ENCODE measurements at regions not wholly inside any gene's neighbourhood (a gene's known extent, or its start where the extent isn't known, plus 50 kb on each side); places are given as distances from the start of the nearest gene placed in this dataset.
A peak's percentile ranks its signal among the peaks of the same experiment; 100 is the strongest.

DNA sequence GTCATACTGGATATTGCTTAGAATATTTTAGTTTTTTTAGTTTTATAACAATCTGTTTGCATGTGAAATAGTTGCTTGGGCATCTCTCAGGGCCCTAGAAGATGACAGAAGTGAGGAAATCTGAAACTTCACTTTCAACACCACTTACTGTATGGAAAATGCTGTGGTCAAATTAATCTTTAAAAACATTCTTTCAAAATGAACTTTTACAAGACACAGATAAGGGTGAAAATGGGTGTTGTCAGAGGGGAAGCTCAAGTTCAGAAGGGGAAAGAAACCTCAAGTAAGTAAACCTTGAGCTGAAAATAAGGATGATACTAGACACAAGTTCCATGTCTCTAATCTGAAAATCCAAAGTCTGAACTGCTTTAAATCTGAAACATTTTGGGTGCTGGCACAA is 1840.1 kb upstream of the RAG2 start:
- Histone ChIP-seq H3K79me2 (replicated peaks; ENCODE audit: insufficient read depth, low read length) (no peaks in the 10 kb centered on the region), H3K4me2 (ENCODE audit: low read length) (no peak overlapping the region), H3K4me3 (ENCODE audit: low read length) (no peak overlapping the region), H2AFZ (ENCODE audit: low read depth, low read length) (no peak overlapping the region), H3K9ac (ENCODE audit: low read length) (no peak overlapping the region), H3K36me3 (ENCODE audit: insufficient read depth, low read length) (no peaks in the 10 kb centered on the region), H3K9me3 (ENCODE audit: low read length) (no peaks in the 10 kb centered on the region), H3F3A (ENCODE audit: insufficient read depth, low read length, poor library complexity, severe bottlenecking) (no peaks in the 10 kb centered on the region), H3K27ac (ENCODE audit: low read length) (no peak overlapping the region), H3K27me3 (ENCODE audit: insufficient read depth, low read depth, low read length) (no peaks in the 10 kb centered on the region), H4K20me1 (ENCODE audit: insufficient read depth) (no peaks in the 10 kb centered on the region), H3K9me2 (ENCODE audit: insufficient read depth, low read length) (no peaks in the 10 kb centered on the region)
- TF ChIP-seq EP300 (conservative IDR thresholded peaks at IDR 0.05; ENCODE audit: poor library complexity, severe bottlenecking) (no peak), MXI1 (conservative IDR thresholded peaks at IDR 0.05; ENCODE audit: poor library complexity, severe bottlenecking) (no peak), EZH2 (IDR thresholded peaks at IDR 0.05; ENCODE audit: borderline replicate concordance, insufficient read depth, low read length, poor library complexity, severe bottlenecking) (no peak), TAF1 (IDR thresholded peaks at IDR 0.05; ENCODE audit: low read depth) (no peak), RAD21 (conservative IDR thresholded peaks at IDR 0.05) (no peak), POLR2AphosphoS5 (IDR thresholded peaks at IDR 0.05) (no peak), SMC3 (conservative IDR thresholded peaks at IDR 0.05; ENCODE audit: poor library complexity) (no peak)
- TF ChIP-seq, protein P1, sequence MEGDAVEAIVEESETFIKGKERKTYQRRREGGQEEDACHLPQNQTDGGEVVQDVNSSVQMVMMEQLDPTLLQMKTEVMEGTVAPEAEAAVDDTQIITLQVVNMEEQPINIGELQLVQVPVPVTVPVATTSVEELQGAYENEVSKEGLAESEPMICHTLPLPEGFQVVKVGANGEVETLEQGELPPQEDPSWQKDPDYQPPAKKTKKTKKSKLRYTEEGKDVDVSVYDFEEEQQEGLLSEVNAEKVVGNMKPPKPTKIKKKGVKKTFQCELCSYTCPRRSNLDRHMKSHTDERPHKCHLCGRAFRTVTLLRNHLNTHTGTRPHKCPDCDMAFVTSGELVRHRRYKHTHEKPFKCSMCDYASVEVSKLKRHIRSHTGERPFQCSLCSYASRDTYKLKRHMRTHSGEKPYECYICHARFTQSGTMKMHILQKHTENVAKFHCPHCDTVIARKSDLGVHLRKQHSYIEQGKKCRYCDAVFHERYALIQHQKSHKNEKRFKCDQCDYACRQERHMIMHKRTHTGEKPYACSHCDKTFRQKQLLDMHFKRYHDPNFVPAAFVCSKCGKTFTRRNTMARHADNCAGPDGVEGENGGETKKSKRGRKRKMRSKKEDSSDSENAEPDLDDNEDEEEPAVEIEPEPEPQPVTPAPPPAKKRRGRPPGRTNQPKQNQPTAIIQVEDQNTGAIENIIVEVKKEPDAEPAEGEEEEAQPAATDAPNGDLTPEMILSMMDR (IDR thresholded peaks at IDR 0.05; ENCODE audit: poor library complexity, severe bottlenecking), result no peak
- TF ChIP-seq, protein P2, sequence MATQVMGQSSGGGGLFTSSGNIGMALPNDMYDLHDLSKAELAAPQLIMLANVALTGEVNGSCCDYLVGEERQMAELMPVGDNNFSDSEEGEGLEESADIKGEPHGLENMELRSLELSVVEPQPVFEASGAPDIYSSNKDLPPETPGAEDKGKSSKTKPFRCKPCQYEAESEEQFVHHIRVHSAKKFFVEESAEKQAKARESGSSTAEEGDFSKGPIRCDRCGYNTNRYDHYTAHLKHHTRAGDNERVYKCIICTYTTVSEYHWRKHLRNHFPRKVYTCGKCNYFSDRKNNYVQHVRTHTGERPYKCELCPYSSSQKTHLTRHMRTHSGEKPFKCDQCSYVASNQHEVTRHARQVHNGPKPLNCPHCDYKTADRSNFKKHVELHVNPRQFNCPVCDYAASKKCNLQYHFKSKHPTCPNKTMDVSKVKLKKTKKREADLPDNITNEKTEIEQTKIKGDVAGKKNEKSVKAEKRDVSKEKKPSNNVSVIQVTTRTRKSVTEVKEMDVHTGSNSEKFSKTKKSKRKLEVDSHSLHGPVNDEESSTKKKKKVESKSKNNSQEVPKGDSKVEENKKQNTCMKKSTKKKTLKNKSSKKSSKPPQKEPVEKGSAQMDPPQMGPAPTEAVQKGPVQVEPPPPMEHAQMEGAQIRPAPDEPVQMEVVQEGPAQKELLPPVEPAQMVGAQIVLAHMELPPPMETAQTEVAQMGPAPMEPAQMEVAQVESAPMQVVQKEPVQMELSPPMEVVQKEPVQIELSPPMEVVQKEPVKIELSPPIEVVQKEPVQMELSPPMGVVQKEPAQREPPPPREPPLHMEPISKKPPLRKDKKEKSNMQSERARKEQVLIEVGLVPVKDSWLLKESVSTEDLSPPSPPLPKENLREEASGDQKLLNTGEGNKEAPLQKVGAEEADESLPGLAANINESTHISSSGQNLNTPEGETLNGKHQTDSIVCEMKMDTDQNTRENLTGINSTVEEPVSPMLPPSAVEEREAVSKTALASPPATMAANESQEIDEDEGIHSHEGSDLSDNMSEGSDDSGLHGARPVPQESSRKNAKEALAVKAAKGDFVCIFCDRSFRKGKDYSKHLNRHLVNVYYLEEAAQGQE (IDR thresholded peaks at IDR 0.05; ENCODE audit: borderline replicate concordance), result no peak

DNA sequence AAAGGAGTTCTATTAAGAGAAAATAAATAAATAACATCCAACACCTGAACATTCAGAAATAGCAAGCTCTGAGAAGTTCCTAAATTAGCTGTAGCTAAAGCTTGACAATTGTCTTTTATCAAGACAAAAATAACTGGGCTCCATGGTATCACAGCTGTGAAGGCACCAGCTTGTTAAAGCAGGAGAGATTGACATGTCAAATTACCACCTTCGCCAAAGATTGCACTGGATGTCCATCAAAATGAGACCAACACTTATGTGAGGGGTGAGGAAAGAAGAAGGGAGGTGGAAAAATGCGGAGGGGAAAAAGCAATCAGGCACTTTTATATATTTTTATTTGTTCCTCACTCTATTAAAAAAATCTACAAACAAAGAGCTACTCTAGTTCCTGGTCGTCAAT is 1827.5 kb upstream of the RAG2 start:
- H3K4me3 ChIP-seq (ENCODE audit: low read length), result no peak overlapping the region
- no peak overlapping the region for H3K4me2 ChIP-seq (ENCODE audit: low read length)
- no peak overlapping the region for H3K9ac ChIP-seq (ENCODE audit: low read length)
- peak overlapping the region; percentile 54 for H3K27ac ChIP-seq (ENCODE audit: low read length)
- no peaks in the 10 kb centered on the region for H3K27me3 ChIP-seq (ENCODE audit: insufficient read depth, low read depth, low read length)
- no peaks in the 10 kb centered on the region for H3K79me2 ChIP-seq (replicated peaks; ENCODE audit: insufficient read depth, low read length)
- H3F3A ChIP-seq (ENCODE audit: insufficient read depth, low read length, poor library complexity, severe bottlenecking), result no peaks in the 10 kb centered on the region
- TF ChIP-seq EP300 (conservative IDR thresholded peaks at IDR 0.05; ENCODE audit: poor library complexity, severe bottlenecking) (peak; percentile 73), SMC3 (conservative IDR thresholded peaks at IDR 0.05; ENCODE audit: poor library complexity) (no peak), POLR2AphosphoS5 (IDR thresholded peaks at IDR 0.05) (peak; percentile 82), EZH2 (IDR thresholded peaks at IDR 0.05; ENCODE audit: borderline replicate concordance, insufficient read depth, low read length, poor library complexity, severe bottlenecking) (no peak), RAD21 (conservative IDR thresholded peaks at IDR 0.05) (no peak), TAF1 (IDR thresholded peaks at IDR 0.05; ENCODE audit: low read depth) (no peak), MXI1 (conservative IDR thresholded peaks at IDR 0.05; ENCODE audit: poor library complexity, severe bottlenecking) (no peak)
- TF ChIP-seq, protein P2 (IDR thresholded peaks at IDR 0.05; ENCODE audit: borderline replicate concordance), result no peak
- TF ChIP-seq, protein P1 (IDR thresholded peaks at IDR 0.05; ENCODE audit: poor library complexity, severe bottlenecking), result no peak
- no peaks in the 10 kb centered on the region for H3K9me3 ChIP-seq (ENCODE audit: low read length)
- H4K20me1 ChIP-seq (ENCODE audit: insufficient read depth), result no peaks in the 10 kb centered on the region
- no peaks in the 10 kb centered on the region for H3K9me2 ChIP-seq (ENCODE audit: insufficient read depth, low read length)
- H2AFZ ChIP-seq (ENCODE audit: low read depth, low read length), result no peak overlapping the region
- H3K36me3 ChIP-seq (ENCODE audit: insufficient read depth, low read length), result no peaks in the 10 kb centered on the region
